Caco-2 (cell line): ENCODE measurements at regions not wholly inside any gene's neighbourhood (a gene's known extent, or its start where the extent isn't known, plus 50 kb on each side); places are given as distances from the start of the nearest gene placed in this dataset.

ENCODE experiments used
- BruUV-seq: library from RNA; stranded (reverse); fragments of 400-500 nt; replicated peaks from 2 replicates; lab custom pipeline; 2021; lab: Mats Ljungman, UMichigan
- CTCF ChIA-PET: fragments of 300-600 bp; sonication (Branson Sonifier 250); formaldehyde crosslinking; loops from one replicate; lab custom pipeline; 2022; ENCODE audit warnings: antibody characterized with exemption; lab: Charles Lee
- POLR2A ChIA-PET: fragments of 300-600 bp; sonication (Branson Sonifier 250); formaldehyde crosslinking; loops from one replicate; lab custom pipeline; 2022; ENCODE audit warnings: antibody characterized with exemption; lab: Charles Lee
- DNase-seq, 2 experiments: peaks; one replicate each; pipeline versions ENCODE4 v3.0.0 to v3.0.0-alpha.2; 2020 to 2022
- H3K27me3 ChIP-seq: replicated peaks from 2 replicates; pipeline ENCODE4 v1.6.0; 2011; ENCODE audit warnings: low read length; ENCODE audit not compliant: control insufficient read depth, insufficient read depth
- H3K36me3 ChIP-seq: 2 replicates; pipeline ENCODE4 v1.5.1; 2011; ENCODE audit warnings: low read length; ENCODE audit not compliant: control insufficient read depth, insufficient read depth
- H3K4me1 ChIP-seq: fragments of 250-450 bp; sonication (Bioruptor Pico); 2 replicates; pipeline ENCODE4 v1.5.1; 2020; ENCODE audit warnings: mild to moderate bottlenecking
- H3K4me3 ChIP-seq: 2 replicates; pipeline ENCODE4 v1.5.1; 2011; ENCODE audit warnings: low read depth, mild to moderate bottlenecking, control low read depth, low read length
- H3K9me3 ChIP-seq: fragments of 250-450 bp; sonication (Bioruptor Pico); 2 replicates; pipeline ENCODE4 v1.5.1; 2020; ENCODE audit warnings: mild to moderate bottlenecking, moderate library complexity
- H3K27ac Mint-ChIP-seq: one replicate; pipeline ENCODE4 v1.8.0; 2022; ENCODE audit warnings: mixed read lengths; ENCODE audit not compliant: unreplicated experiment
- H3K27me3 Mint-ChIP-seq: one replicate; pipeline ENCODE4 v1.8.0; 2022; ENCODE audit warnings: mixed read lengths; ENCODE audit not compliant: insufficient read depth, unreplicated experiment
- H3K36me3 Mint-ChIP-seq: one replicate; pipeline ENCODE4 v1.8.0; 2022; ENCODE audit warnings: mild to moderate bottlenecking, mixed read lengths; ENCODE audit not compliant: insufficient read depth, unreplicated experiment
- H3K4me1 Mint-ChIP-seq: one replicate; pipeline ENCODE4 v1.8.0; 2022; ENCODE audit warnings: low read depth, mixed read lengths; ENCODE audit not compliant: unreplicated experiment
- H3K4me3 Mint-ChIP-seq: one replicate; pipeline ENCODE4 v1.8.0; 2022; ENCODE audit warnings: mild to moderate bottlenecking, moderate library complexity, mixed read lengths; ENCODE audit not compliant: unreplicated experiment
- H3K9me3 Mint-ChIP-seq: one replicate; pipeline ENCODE4 v1.8.0; 2022; ENCODE audit warnings: mixed read lengths; ENCODE audit not compliant: unreplicated experiment
- intact Hi-C: fragments of 100-400 bp; cut with micrococcal nuclease; formaldehyde crosslinking; loops from one replicate; pipeline ENCODE4 v1.10.0; 2022; ENCODE audit not compliant: unreplicated experiment
- TF ChIP-seq, protein P1 (sequence below), 2 experiments: fragments of 200-600 bp in 1 of 2; IDR thresholded peaks; 1 replicate in 1 of 2; 2 replicates in 1 of 2; pipeline versions ENCODE4 v1.5.1 to v1.8.0; 2011 to 2022; ENCODE audit warnings: antibody characterized with exemption in 1 of 2, control low read depth in 1 of 2, inconsistent platforms in 1 of 2, low read depth in 1 of 2, low read length in 1 of 2, mild to moderate bottlenecking in 1 of 2, moderate library complexity in 1 of 2; ENCODE audit not compliant: insufficient read depth in 1 of 2, severe bottlenecking in 1 of 2, unreplicated experiment in 1 of 2

GRCh38 chr3:6679510-6679909 lies 181.4 kb upstream of the GRM7 start:
- Mint-ChIP-seq H3K27ac (no peak overlapping the region), H3K36me3 (no peaks in the 10 kb centered on the region), H3K4me3 (no peak overlapping the region), H3K27me3 (no peaks in the 10 kb centered on the region), H3K4me1 (no peaks in the 10 kb centered on the region), H3K9me3 (no peaks in the 10 kb centered on the region)
- no peaks in the 10 kb centered on the region for H3K36me3 ChIP-seq
- ChIA-PET POLR2A (no interaction called here), CTCF (no interaction called here)
- intact Hi-C loops = no loop called here
- no peaks in the 10 kb centered on the region for H3K9me3 ChIP-seq
- H3K27me3 ChIP-seq = no peaks in the 10 kb centered on the region
- H3K4me3 ChIP-seq = no peak overlapping the region
- BruUV-seq = no TSS peak
- H3K4me1 ChIP-seq = no peaks in the 10 kb centered on the region
- TF ChIP-seq, protein P1, sequence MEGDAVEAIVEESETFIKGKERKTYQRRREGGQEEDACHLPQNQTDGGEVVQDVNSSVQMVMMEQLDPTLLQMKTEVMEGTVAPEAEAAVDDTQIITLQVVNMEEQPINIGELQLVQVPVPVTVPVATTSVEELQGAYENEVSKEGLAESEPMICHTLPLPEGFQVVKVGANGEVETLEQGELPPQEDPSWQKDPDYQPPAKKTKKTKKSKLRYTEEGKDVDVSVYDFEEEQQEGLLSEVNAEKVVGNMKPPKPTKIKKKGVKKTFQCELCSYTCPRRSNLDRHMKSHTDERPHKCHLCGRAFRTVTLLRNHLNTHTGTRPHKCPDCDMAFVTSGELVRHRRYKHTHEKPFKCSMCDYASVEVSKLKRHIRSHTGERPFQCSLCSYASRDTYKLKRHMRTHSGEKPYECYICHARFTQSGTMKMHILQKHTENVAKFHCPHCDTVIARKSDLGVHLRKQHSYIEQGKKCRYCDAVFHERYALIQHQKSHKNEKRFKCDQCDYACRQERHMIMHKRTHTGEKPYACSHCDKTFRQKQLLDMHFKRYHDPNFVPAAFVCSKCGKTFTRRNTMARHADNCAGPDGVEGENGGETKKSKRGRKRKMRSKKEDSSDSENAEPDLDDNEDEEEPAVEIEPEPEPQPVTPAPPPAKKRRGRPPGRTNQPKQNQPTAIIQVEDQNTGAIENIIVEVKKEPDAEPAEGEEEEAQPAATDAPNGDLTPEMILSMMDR (IDR thresholded peaks at IDR 0.05; ENCODE audit: insufficient read depth in 1 of 2, low read depth in 1 of 2, low read length in 1 of 2, severe bottlenecking in 1 of 2, unreplicated experiment in 1 of 2) = no peak
- no peak for DNase-seq

DNA sequence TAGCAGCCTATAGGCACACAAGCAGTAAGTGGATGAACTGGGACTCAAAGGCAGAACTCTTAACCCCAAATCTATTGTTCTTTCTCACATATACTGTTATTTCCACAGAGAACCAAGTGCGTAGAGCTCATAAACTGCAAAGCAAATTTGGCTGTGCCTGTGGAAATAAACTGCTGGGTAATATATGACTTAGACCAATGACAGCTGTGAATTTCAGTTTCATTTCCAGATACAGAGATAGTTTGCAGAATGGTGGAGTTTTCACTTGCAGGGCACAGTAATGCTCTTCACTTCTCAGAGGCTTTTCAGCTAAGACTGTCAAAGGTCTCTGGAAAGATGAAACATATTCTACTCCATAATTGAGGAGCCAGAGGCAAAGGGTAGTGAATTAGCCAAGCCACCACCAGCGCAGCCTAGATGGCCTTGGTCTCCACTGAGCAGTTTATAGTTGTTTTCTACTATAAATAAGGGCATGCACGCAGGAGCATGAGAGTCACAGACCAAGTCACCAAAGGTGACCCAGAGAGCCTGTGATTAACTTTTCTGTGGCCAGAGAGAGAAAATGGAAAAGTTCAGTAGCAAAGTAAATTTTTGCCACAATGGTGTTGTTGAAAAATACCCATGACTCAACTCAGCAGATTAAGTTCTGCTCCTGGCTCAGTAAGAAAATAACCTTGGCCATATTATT lies 180.7 kb upstream of the GRM7 start:
- TF ChIP-seq, protein P1 (IDR thresholded peaks at IDR 0.05; ENCODE audit: insufficient read depth in 1 of 2, low read depth in 1 of 2, low read length in 1 of 2, severe bottlenecking in 1 of 2, unreplicated experiment in 1 of 2) = no peak
- Mint-ChIP-seq H3K9me3 (no peaks in the 10 kb centered on the region), H3K4me3 (no peak overlapping the region), H3K4me1 (no peaks in the 10 kb centered on the region), H3K27me3 (no peaks in the 10 kb centered on the region), H3K27ac (no peak overlapping the region), H3K36me3 (no peaks in the 10 kb centered on the region)
- intact Hi-C loops = no loop called here
- Histone ChIP-seq H3K9me3 (no peaks in the 10 kb centered on the region), H3K4me3 (no peak overlapping the region), H3K4me1 (no peaks in the 10 kb centered on the region), H3K36me3 (no peaks in the 10 kb centered on the region), H3K27me3 (no peaks in the 10 kb centered on the region)
- no peak for DNase-seq
- BruUV-seq = no TSS peak
- ChIA-PET POLR2A (no interaction called here), CTCF (no interaction called here)

- no peaks in the 10 kb centered on the region for H3K4me1 ChIP-seq
- no peaks in the 10 kb centered on the region for H3K27me3 ChIP-seq
- H3K36me3 ChIP-seq = no peaks in the 10 kb centered on the region
- Mint-ChIP-seq H3K9me3 (no peaks in the 10 kb centered on the region), H3K4me1 (no peaks in the 10 kb centered on the region), H3K27me3 (no peaks in the 10 kb centered on the region), H3K4me3 (no peak overlapping the region), H3K36me3 (no peaks in the 10 kb centered on the region), H3K27ac (no peak overlapping the region)
- no peaks in the 10 kb centered on the region for H3K9me3 ChIP-seq
- H3K4me3 ChIP-seq = no peak overlapping the region
- ChIA-PET CTCF (no interaction called here), POLR2A (no interaction called here)
- BruUV-seq = no TSS peak
- DNase-seq = no peak
- intact Hi-C loops = no loop called here
- TF ChIP-seq, protein P1 (IDR thresholded peaks at IDR 0.05; ENCODE audit: insufficient read depth in 1 of 2, low read depth in 1 of 2, low read length in 1 of 2, severe bottlenecking in 1 of 2, unreplicated experiment in 1 of 2) = no peak
Observed at GRCh38 chr3:6697285-6697684, 163.6 kb upstream of the GRM7 start.
